H1 (cell line): ENCODE measurements at regions not wholly inside any gene's neighbourhood (a gene's known extent, or its start where the extent isn't known, plus 50 kb on each side); places are given as distances from the start of the nearest gene placed in this dataset.

Experiments used
- CTCF ChIA-PET: fragments of 300-600 bp; sonication (Branson Sonifier 250); formaldehyde crosslinking; loops from one replicate; lab custom pipeline; 2021; ENCODE audit not compliant: partially characterized antibody; lab: Charles Lee
- POLR2A ChIA-PET: fragments of 300-600 bp; sonication (Branson Sonifier 250); formaldehyde crosslinking; loops from one replicate; lab custom pipeline; 2021; ENCODE audit warnings: inconsistent platforms; ENCODE audit not compliant: partially characterized antibody; lab: Charles Lee
- DNase-seq, 2 experiments: peaks; one replicate each; pipeline versions ENCODE4 v3.0.0 to v3.0.0-alpha.2; 2010 to 2022; ENCODE audit warnings: low spot score in 2 of 2, low read depth in 1 of 2, mixed read lengths in 1 of 2
- FAIRE-seq: peaks from 2 replicates; lab custom pipeline; 2011; peaks lifted over from hg19 to GRCh38; lab: Jason Lieb, UNC
- H2AFZ ChIP-seq: 2 replicates; pipeline ENCODE4 v1.8.1; 2012; ENCODE audit warnings: low read length, inconsistent platforms
- H2AK5ac ChIP-seq: 2 replicates; pipeline ENCODE4 v1.6.1; 2013; ENCODE audit warnings: low read depth, low read length
- H2BK120ac ChIP-seq: replicated peaks from 2 replicates; pipeline ENCODE3; 2013; ENCODE audit warnings: low read depth, low read length, inconsistent platforms
- H2BK12ac ChIP-seq: 2 replicates; pipeline ENCODE4 v1.6.1; 2013; ENCODE audit warnings: low read depth, low read length
- H2BK15ac ChIP-seq: 2 replicates; pipeline ENCODE4 v1.6.1; 2013; ENCODE audit warnings: low read length
- H2BK20ac ChIP-seq: 2 replicates; pipeline ENCODE4 v1.6.1; 2013; ENCODE audit warnings: low read length
- H2BK5ac ChIP-seq: 2 replicates; pipeline ENCODE4 v1.6.1; 2013; ENCODE audit warnings: low read depth, low read length
- H3K14ac ChIP-seq: 2 replicates; pipeline ENCODE4 v1.6.1; 2013; ENCODE audit warnings: inconsistent platforms; ENCODE audit not compliant: insufficient read length
- H3K18ac ChIP-seq: 2 replicates; pipeline ENCODE4 v1.6.1; 2013; ENCODE audit warnings: low read length; ENCODE audit errors: extremely low read depth
- H3K23ac ChIP-seq: 2 replicates; pipeline ENCODE4 v1.6.1; 2013; ENCODE audit warnings: inconsistent platforms; ENCODE audit not compliant: insufficient read length
- H3K23me2 ChIP-seq: 2 replicates; pipeline ENCODE4 v1.6.1; 2013; ENCODE audit warnings: low read depth, low read length
- H3K27ac ChIP-seq: 2 replicates; pipeline ENCODE4 v1.6.1; 2011; ENCODE audit warnings: low read depth, low read length, inconsistent platforms
- H3K27me3 ChIP-seq, 4 experiments: replicated peaks in 1 of 4; 1 replicate in 1 of 4; 2 replicates in 3 of 4; pipeline versions ENCODE4 v1.6.1 to v1.8.1; 2011 to 2013; ENCODE audit warnings: low read length in 3 of 4, mild to moderate bottlenecking in 3 of 4, inconsistent platforms in 2 of 4, mixed read lengths in 2 of 4, moderate library complexity in 1 of 4; ENCODE audit not compliant: control insufficient read depth in 3 of 4, insufficient read depth in 3 of 4; ENCODE audit errors: extremely low read depth in 1 of 4
- H3K36me3 ChIP-seq, 4 experiments: 2 replicates each; pipeline versions ENCODE4 v1.6.1 to v1.8.1; 2011 to 2013; ENCODE audit warnings: mild to moderate bottlenecking in 4 of 4, low read length in 3 of 4, moderate library complexity in 2 of 4, control low read depth in 1 of 4, inconsistent platforms in 1 of 4; ENCODE audit not compliant: insufficient read depth in 4 of 4, control insufficient read depth in 2 of 4
- H3K4ac ChIP-seq: replicated peaks from 2 replicates; pipeline ENCODE3; 2013; ENCODE audit warnings: low read length, low read depth, mixed read lengths, inconsistent platforms; ENCODE audit not compliant: insufficient read length
- H3K4me1 ChIP-seq, 4 experiments: replicated peaks in 1 of 4; 1 replicate in 1 of 4; 2 replicates in 3 of 4; pipeline versions ENCODE4 v1.6.1 to v1.8.1; 2011 to 2013; ENCODE audit warnings: low read length in 3 of 4, inconsistent platforms in 2 of 4, mixed read lengths in 1 of 4; ENCODE audit not compliant: insufficient read depth in 4 of 4, control insufficient read depth in 3 of 4
- H3K4me2 ChIP-seq, 2 experiments: 2 replicates each; pipeline versions ENCODE4 v1.6.1 to v1.8.1; 2011 to 2013; ENCODE audit warnings: low read depth in 2 of 2, low read length in 2 of 2, control low read depth in 1 of 2, inconsistent platforms in 1 of 2, mild to moderate bottlenecking in 1 of 2; ENCODE audit not compliant: insufficient read depth in 1 of 2
- H3K4me3 ChIP-seq, 4 experiments: fragments of 200-600, 300-600 bp in 1 of 4; sonication (generic), shearing (Covaris generic), sonication (Bioruptor Twin) in 1 of 4; 2 replicates each; pipeline versions ENCODE4 v1.5.1 to v1.8.1; 2011 to 2016; ENCODE audit warnings: low read length in 4 of 4, low read depth in 3 of 4, control low read depth in 2 of 4, inconsistent platforms in 2 of 4, mild to moderate bottlenecking in 2 of 4, mixed read lengths in 1 of 4, moderate library complexity in 1 of 4; ENCODE audit not compliant: insufficient read depth in 2 of 4; ENCODE audit errors: extremely low read depth in 1 of 4
- H3K56ac ChIP-seq: replicated peaks from 2 replicates; pipeline ENCODE3; 2013; ENCODE audit warnings: low read depth, mild to moderate bottlenecking, mixed read lengths, low read length, inconsistent platforms; ENCODE audit not compliant: insufficient read length
- H3K79me1 ChIP-seq: 2 replicates; pipeline ENCODE4 v1.6.1; 2013; ENCODE audit warnings: low read depth, low read length, control low read depth
- H3K79me2 ChIP-seq, 2 experiments: 2 replicates each; pipeline versions ENCODE4 v1.6.1 to v1.8.1; 2012 to 2013; ENCODE audit warnings: low read length in 2 of 2, mild to moderate bottlenecking in 2 of 2, inconsistent platforms in 1 of 2; ENCODE audit not compliant: insufficient read depth in 2 of 2, control insufficient read depth in 1 of 2
- H3K9ac ChIP-seq, 4 experiments: replicated peaks in 1 of 4; 1 replicate in 1 of 4; 2 replicates in 3 of 4; pipeline versions ENCODE4 v1.6.1 to v1.8.1; 2011 to 2013; ENCODE audit warnings: low read depth in 3 of 4, low read length in 3 of 4, control low read depth in 2 of 4, mild to moderate bottlenecking in 2 of 4, moderate library complexity in 2 of 4, inconsistent platforms in 1 of 4; ENCODE audit errors: extremely low read depth in 1 of 4
- H3K9me3 ChIP-seq, 2 experiments: 2 replicates each; pipeline versions ENCODE4 v1.6.1 to v1.8.1; 2012 to 2013; ENCODE audit warnings: mild to moderate bottlenecking in 2 of 2, moderate library complexity in 2 of 2, control low read depth in 1 of 2, inconsistent platforms in 1 of 2, low read depth in 1 of 2, low read length in 1 of 2, mixed read lengths in 1 of 2; ENCODE audit not compliant: insufficient read depth in 2 of 2
- H4K20me1 ChIP-seq, 2 experiments: replicated peaks in 1 of 2; 2 replicates each; pipeline versions ENCODE3 to v1.8.1; 2011 to 2013; ENCODE audit warnings: inconsistent platforms in 2 of 2, low read length in 2 of 2, mild to moderate bottlenecking in 1 of 2; ENCODE audit not compliant: insufficient read depth in 2 of 2, control insufficient read depth in 1 of 2
- H4K5ac ChIP-seq: 2 replicates; pipeline ENCODE4 v1.6.1; 2013; ENCODE audit warnings: low read length, low read depth, mixed read lengths, inconsistent platforms; ENCODE audit not compliant: insufficient read length
- H4K8ac ChIP-seq: 2 replicates; pipeline ENCODE4 v1.8.0; 2013; ENCODE audit warnings: mild to moderate bottlenecking, moderate library complexity, low read length, inconsistent platforms; ENCODE audit not compliant: insufficient read depth; ENCODE audit errors: extremely low read depth
- H4K91ac ChIP-seq: replicated peaks from 2 replicates; pipeline ENCODE3; 2013; ENCODE audit warnings: low read length, mixed read lengths, inconsistent platforms; ENCODE audit not compliant: insufficient read length
- CBX5 ChIP-seq: fragments of 300-800, 300-1000 bp; sonication (generic); IDR thresholded peaks from 2 replicates; pipeline ENCODE4 v1.7.1; 2016; ENCODE audit warnings: antibody characterized with exemption, low read length, low read depth
- EGR1 ChIP-seq: IDR thresholded peaks from 2 replicates; pipeline ENCODE4 v1.6.1; 2011; ENCODE audit warnings: low read depth, low read length, borderline replicate concordance
- GABPA ChIP-seq: IDR thresholded peaks from 2 replicates; pipeline ENCODE4 v1.6.1; 2011; ENCODE audit warnings: mild to moderate bottlenecking, low read length, moderate library complexity, borderline replicate concordance; ENCODE audit not compliant: insufficient read depth
- KDM1A ChIP-seq: fragments of 200-600, 300-600 bp; sonication (generic); IDR thresholded peaks from 2 replicates; pipeline ENCODE4 v1.7.1; 2016; ENCODE audit warnings: mild to moderate bottlenecking, low read length, borderline replicate concordance
- PHF8 ChIP-seq: fragments of 200-600 bp; sonication (generic); conservative IDR thresholded peaks from 2 replicates; pipeline ENCODE4 v1.7.1; 2012; ENCODE audit warnings: low read depth, mild to moderate bottlenecking, inconsistent platforms, low read length, moderate library complexity
- POU5F1 ChIP-seq: IDR thresholded peaks from 2 replicates; pipeline ENCODE4 v1.6.1; 2011; ENCODE audit warnings: low read depth, mild to moderate bottlenecking, low read length, moderate library complexity
- RBBP5 ChIP-seq: IDR thresholded peaks from 2 replicates; pipeline ENCODE4 v1.7.1; 2012; ENCODE audit warnings: low read depth, mild to moderate bottlenecking, inconsistent platforms, low read length, moderate library complexity, borderline replicate concordance
- SAP30 ChIP-seq: fragments of 300-600 bp; sonication (generic); IDR thresholded peaks from 2 replicates; pipeline ENCODE4 v1.7.1; 2012; ENCODE audit warnings: low read length, moderate library complexity, mild to moderate bottlenecking, inconsistent platforms; ENCODE audit not compliant: insufficient read depth, insufficient replicate concordance
- SIN3A ChIP-seq, 2 experiments: IDR thresholded peaks in 1 of 2; conservative IDR thresholded peaks in 1 of 2; 2 replicates each; pipeline ENCODE4 v1.6.1; 2011 to 2012; ENCODE audit warnings: low read length in 2 of 2, improper control_type of control experiment in 1 of 2, low read depth in 1 of 2, mild to moderate bottlenecking in 1 of 2
- SP1 ChIP-seq: IDR thresholded peaks from 2 replicates; pipeline ENCODE4 v1.6.1; 2011; ENCODE audit warnings: low read depth, low read length
- TEAD4 ChIP-seq: IDR thresholded peaks from 2 replicates; pipeline ENCODE4 v1.6.1; 2012; ENCODE audit warnings: low read depth, low read length, inconsistent platforms, mixed read lengths
- WGBS, 2 experiments: shearing (Covaris generic) in 1 of 2; methylation state at CpG; one replicate each; pipeline versions ENCODE4 v1.1.6 to v1.1.7; 2013 to 2015; ENCODE audit warnings: low lambda C conversion rate in 2 of 2, mixed read lengths in 2 of 2, inconsistent platforms in 1 of 2, low coverage in 1 of 2, missing lambda C conversion rate in 1 of 2; ENCODE audit not compliant: insufficient replicate concordance in 2 of 2, insufficient coverage in 1 of 2, insufficient read length in 1 of 2; ENCODE audit errors: extremely low coverage in 1 of 2, missing lambda C conversion rate in 1 of 2; 5-methylcytosine and 5-hydroxymethylcytosine counted together
- TF ChIP-seq, protein P1 (sequence below): IDR thresholded peaks from 2 replicates; pipeline ENCODE4 v1.6.1; 2011; ENCODE audit warnings: low read length, improper control_type of control experiment

GRCh38 chr11:96481204-96481603, 91.4 kb downstream of the JRKL start:
- Histone ChIP-seq H3K14ac (no peak overlapping the region), H3K79me2 (no peaks in the 10 kb centered on the region)
- CTCF ChIA-PET = interaction anchor here (0.6 to 2.4 kb wide), 4 partner anchors 12 to 253 kb away, joined by 3 to 14 read pairs (median 4); no protein-coding TSS in a partner anchor

More at GRCh38 chr11:96481204-96481603, 91.4 kb downstream of the JRKL start:
- Histone ChIP-seq H4K91ac (no peak overlapping the region), H3K4ac (no peak overlapping the region), H2AFZ (no peak overlapping the region), H3K4me2 (no peak overlapping the region), H4K8ac (no peak overlapping the region), H3K79me1 (no peaks in the 10 kb centered on the region), H3K27ac (no peak overlapping the region), H3K4me3 (no peak overlapping the region), H3K36me3 (no peaks in the 10 kb centered on the region), H2AK5ac (no peak overlapping the region), H2BK5ac (no peak overlapping the region), H3K56ac (no peak overlapping the region), H4K20me1 (no peaks in the 10 kb centered on the region), H2BK15ac (no peak overlapping the region), H3K9ac (no peak overlapping the region), H3K18ac (no peak overlapping the region), H3K27me3 (peaks cover 0 to 1% (median 0%) of the 10 kb centered on the region in 4 experiments; a peak in 1 of 7 replicates), H4K5ac (no peak overlapping the region), H3K23me2 (no peaks in the 10 kb centered on the region), H2BK120ac (no peak overlapping the region), H3K9me3 (no peaks in the 10 kb centered on the region), H3K23ac (no peak overlapping the region), H2BK12ac (no peak overlapping the region), H3K4me1 (no peaks in the 10 kb centered on the region), H2BK20ac (no peak overlapping the region)
- DNase-seq (no peak), FAIRE-seq (no peak)
- WGBS, 2 experiments = 82% methylated on average over 1 of the region's 1 CpG; no CpG with 5 or more reads in 1 of the 2 experiments
- TF ChIP-seq CBX5 = no peak
- no peak for TF ChIP-seq SAP30
- no peak for TF ChIP-seq PHF8
- no peak for TF ChIP-seq SP1
- TF ChIP-seq GABPA = no peak
- no peak for TF ChIP-seq EGR1
- TF ChIP-seq, protein P1, sequence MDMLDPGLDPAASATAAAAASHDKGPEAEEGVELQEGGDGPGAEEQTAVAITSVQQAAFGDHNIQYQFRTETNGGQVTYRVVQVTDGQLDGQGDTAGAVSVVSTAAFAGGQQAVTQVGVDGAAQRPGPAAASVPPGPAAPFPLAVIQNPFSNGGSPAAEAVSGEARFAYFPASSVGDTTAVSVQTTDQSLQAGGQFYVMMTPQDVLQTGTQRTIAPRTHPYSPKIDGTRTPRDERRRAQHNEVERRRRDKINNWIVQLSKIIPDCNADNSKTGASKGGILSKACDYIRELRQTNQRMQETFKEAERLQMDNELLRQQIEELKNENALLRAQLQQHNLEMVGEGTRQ = no peak
- no peak for TF ChIP-seq RBBP5
- TF ChIP-seq TEAD4 = no peak
- no peak for TF ChIP-seq SIN3A (conservative IDR thresholded peaks at IDR 0.05 in 1 of 2, IDR thresholded peaks at IDR 0.05 in 1 of 2; ENCODE audit: low read depth in 1 of 2, low read length in 2 of 2)
- no peak for TF ChIP-seq KDM1A
- no peak for TF ChIP-seq POU5F1
- POLR2A ChIA-PET = no interaction called here
